HepG2 (cell line): ENCODE measurements at regions not wholly inside any gene's neighbourhood (a gene's known extent, or its start where the extent isn't known, plus 50 kb on each side); places are given as distances from the start of the nearest gene placed in this dataset.

Experiments used
- ATAC-seq: fragments of 200-7000 bp; cut with Tn5 transposase; 3 replicates; pipeline ENCODE4 v1.9.1; 2020; ENCODE audit warnings: mild to moderate bottlenecking, moderate library complexity
- BruUV-seq: library from RNA; stranded (reverse); fragments of 400-500 nt; replicated peaks from 2 replicates; lab custom pipeline; 2021; lab: Mats Ljungman, UMichigan
- CTCF ChIA-PET: fragments of 300-600 bp; formaldehyde crosslinking; extraction: SDS; loops from one replicate; lab custom pipeline; 2021; ENCODE audit warnings: low total read pairs, inconsistent platforms, low intra/inter-chr PET ratio; lab: Yijun Ruan, JAX
- POLR2A ChIA-PET: fragments of 350-600 bp; sonication (Branson Sonifier 250); formaldehyde crosslinking; loops from one replicate; lab custom pipeline; 2020; ENCODE audit warnings: antibody characterized with exemption, inconsistent platforms; lab: Yijun Ruan, JAX
- DNase-seq: peaks from one replicate; pipeline ENCODE4 v3.0.0-alpha.2; 2015; ENCODE audit warnings: low spot score
- FAIRE-seq: peaks from 3 replicates; lab custom pipeline; 2011; peaks lifted over from hg19 to GRCh38; lab: Jason Lieb, UNC
- H2AFZ ChIP-seq: one replicate; pipeline ENCODE4 v1.6.1; 2011; ENCODE audit warnings: low read length, inconsistent platforms
- H3K27ac ChIP-seq: fragments of 300-600 bp; 3 replicates; pipeline ENCODE4 v1.8.0; 2011; ENCODE audit warnings: mixed run types, mild to moderate bottlenecking, mixed read lengths, low read length, inconsistent platforms; ENCODE audit not compliant: insufficient read depth; ENCODE audit errors: extremely low read length
- H3K27me3 ChIP-seq, 2 experiments: fragments of 200-600 bp in 1 of 2; 2 replicates in 1 of 2; 3 replicates in 1 of 2; pipeline versions ENCODE4 v1.6.0 to v1.8.0; 2011; ENCODE audit warnings: low read length in 2 of 2, mild to moderate bottlenecking in 2 of 2, moderate library complexity in 2 of 2, inconsistent platforms in 1 of 2; ENCODE audit not compliant: insufficient read depth in 2 of 2, control insufficient read depth in 1 of 2
- H3K36me3 ChIP-seq, 2 experiments: fragments of 200-600 bp in 1 of 2; replicated peaks in 1 of 2; 2 replicates in 1 of 2; 3 replicates in 1 of 2; pipeline versions ENCODE4 v1.5.1 to v1.8.0; 2011; ENCODE audit warnings: low read length in 2 of 2, inconsistent platforms in 1 of 2; ENCODE audit not compliant: insufficient read depth in 2 of 2, control insufficient read depth in 1 of 2
- H3K4me1 ChIP-seq: 2 replicates; pipeline ENCODE4 v1.5.1; 2012; ENCODE audit warnings: low read length, inconsistent platforms; ENCODE audit not compliant: insufficient read depth
- H3K4me2 ChIP-seq: 2 replicates; pipeline ENCODE4 v1.6.0; 2011; ENCODE audit warnings: low read depth, low read length, inconsistent platforms
- H3K4me3 ChIP-seq, 3 experiments: fragments of 200-600 bp in 1 of 3; sonication (generic), shearing (Covaris generic) in 1 of 3; replicated peaks in 1 of 3; 2 replicates each; pipeline ENCODE4 v1.5.1; 2011 to 2016; ENCODE audit warnings: low read length in 3 of 3, inconsistent platforms in 2 of 3, low read depth in 2 of 3, mild to moderate bottlenecking in 2 of 3, control low read depth in 1 of 3, mixed read lengths in 1 of 3; ENCODE audit not compliant: insufficient read depth in 1 of 3
- H3K79me2 ChIP-seq: one replicate; pipeline ENCODE4 v1.6.1; 2011; ENCODE audit warnings: low read length, inconsistent platforms; ENCODE audit not compliant: insufficient read depth
- H3K9ac ChIP-seq: 2 replicates; pipeline ENCODE4 v1.6.0; 2011; ENCODE audit warnings: mild to moderate bottlenecking, low read depth, low read length, inconsistent platforms; ENCODE audit not compliant: insufficient read depth
- H3K9me3 ChIP-seq: 2 replicates; pipeline ENCODE4 v1.5.1; 2012; ENCODE audit warnings: mild to moderate bottlenecking, low read length
- H4K20me1 ChIP-seq: 2 replicates; pipeline ENCODE4 v1.6.0; 2011; ENCODE audit warnings: inconsistent platforms, mild to moderate bottlenecking, low read length, moderate library complexity; ENCODE audit not compliant: insufficient read depth
- FOXC1 ChIP-seq: sonication (generic); formaldehyde crosslinking; IDR thresholded peaks from 2 replicates; pipeline ENCODE4 v1.8.0; 2022; ENCODE audit warnings: mild to moderate bottlenecking, missing genetic modification reagents, borderline replicate concordance
- KAT8 ChIP-seq: IDR thresholded peaks from 2 replicates; pipeline ENCODE4 v1.6.1; 2016; ENCODE audit warnings: missing genetic modification reagents, missing compliant biosample characterization
- PHF21A ChIP-seq: sonication (generic); formaldehyde crosslinking; IDR thresholded peaks from 2 replicates; pipeline ENCODE4 v1.5.0; 2020; ENCODE audit warnings: mild to moderate bottlenecking, missing genetic modification reagents
- YY1 ChIP-seq: IDR thresholded peaks from 2 replicates; pipeline ENCODE4 v1.6.1; 2011; ENCODE audit warnings: low read length, low read depth, moderate library complexity, mild to moderate bottlenecking; ENCODE audit not compliant: insufficient read depth, insufficient replicate concordance
- ZMYM4 ChIP-seq: sonication (generic); formaldehyde crosslinking; IDR thresholded peaks from 2 replicates; pipeline ENCODE4 v1.8.1; 2023; ENCODE audit warnings: mild to moderate bottlenecking, missing genetic modification reagents
- ZNF232 ChIP-seq: sonication (generic); formaldehyde crosslinking; IDR thresholded peaks from 2 replicates; pipeline ENCODE4 v1.4.0; 2020; ENCODE audit warnings: missing genetic modification reagents, borderline replicate concordance
- WGBS: methylation state at CpG from one replicate; pipeline ENCODE4 v1.1.6; 2017; ENCODE audit warnings: low lambda C conversion rate; 5-methylcytosine and 5-hydroxymethylcytosine counted together
- in situ Hi-C: cut with HindIII; loops from 2 replicates; pipeline ENCODE4 v1.10.0; 2017; ENCODE audit warnings: low pct_unique_long_range_greater_than_20kb; ENCODE audit not compliant: extremely low pct_ligation_motif_present
- intact Hi-C: fragments of 100-400 bp; cut with micrococcal nuclease; formaldehyde crosslinking; loops from one replicate; pipeline ENCODE4 v1.10.0; 2022; ENCODE audit not compliant: unreplicated experiment
- TF ChIP-seq, protein P1 (sequence below): sonication (generic); formaldehyde crosslinking; IDR thresholded peaks from 2 replicates; pipeline ENCODE4 v1.4.0; 2020; ENCODE audit warnings: missing genetic modification reagents, borderline replicate concordance
- TF ChIP-seq, protein P2 (sequence below): sonication (generic); formaldehyde crosslinking; IDR thresholded peaks from 2 replicates; pipeline ENCODE4 v1.8.0; 2022; ENCODE audit warnings: low read depth, missing genetic modification reagents

DNA sequence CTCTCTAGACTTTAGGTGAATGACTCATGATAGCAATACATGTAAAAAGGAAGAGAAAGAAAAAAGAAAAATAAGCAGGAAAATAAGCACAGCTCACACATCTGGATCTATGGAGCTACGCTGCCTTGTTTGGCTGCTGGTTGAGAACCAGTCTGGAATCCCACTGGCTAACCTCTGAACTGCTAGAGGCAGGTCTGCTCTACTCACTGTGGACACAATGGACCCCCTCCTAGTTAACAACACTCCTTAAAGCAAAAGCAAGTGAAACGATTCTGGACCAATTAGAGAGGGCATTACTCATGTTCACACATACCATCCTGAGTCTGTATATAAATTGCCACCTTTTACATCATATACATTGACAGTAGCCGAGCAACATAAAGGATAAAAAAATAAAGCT lies 383.2 kb upstream of the FLRT2 start:
- TF ChIP-seq FOXC1 (CRISPR knock-in tag) (no peak), YY1 (no peak), ZNF232 (no peak), KAT8 (no peak), PHF21A (CRISPR knock-in tag) (no peak), ZMYM4 (CRISPR knock-in tag) (no peak)
- TF ChIP-seq, protein P1, sequence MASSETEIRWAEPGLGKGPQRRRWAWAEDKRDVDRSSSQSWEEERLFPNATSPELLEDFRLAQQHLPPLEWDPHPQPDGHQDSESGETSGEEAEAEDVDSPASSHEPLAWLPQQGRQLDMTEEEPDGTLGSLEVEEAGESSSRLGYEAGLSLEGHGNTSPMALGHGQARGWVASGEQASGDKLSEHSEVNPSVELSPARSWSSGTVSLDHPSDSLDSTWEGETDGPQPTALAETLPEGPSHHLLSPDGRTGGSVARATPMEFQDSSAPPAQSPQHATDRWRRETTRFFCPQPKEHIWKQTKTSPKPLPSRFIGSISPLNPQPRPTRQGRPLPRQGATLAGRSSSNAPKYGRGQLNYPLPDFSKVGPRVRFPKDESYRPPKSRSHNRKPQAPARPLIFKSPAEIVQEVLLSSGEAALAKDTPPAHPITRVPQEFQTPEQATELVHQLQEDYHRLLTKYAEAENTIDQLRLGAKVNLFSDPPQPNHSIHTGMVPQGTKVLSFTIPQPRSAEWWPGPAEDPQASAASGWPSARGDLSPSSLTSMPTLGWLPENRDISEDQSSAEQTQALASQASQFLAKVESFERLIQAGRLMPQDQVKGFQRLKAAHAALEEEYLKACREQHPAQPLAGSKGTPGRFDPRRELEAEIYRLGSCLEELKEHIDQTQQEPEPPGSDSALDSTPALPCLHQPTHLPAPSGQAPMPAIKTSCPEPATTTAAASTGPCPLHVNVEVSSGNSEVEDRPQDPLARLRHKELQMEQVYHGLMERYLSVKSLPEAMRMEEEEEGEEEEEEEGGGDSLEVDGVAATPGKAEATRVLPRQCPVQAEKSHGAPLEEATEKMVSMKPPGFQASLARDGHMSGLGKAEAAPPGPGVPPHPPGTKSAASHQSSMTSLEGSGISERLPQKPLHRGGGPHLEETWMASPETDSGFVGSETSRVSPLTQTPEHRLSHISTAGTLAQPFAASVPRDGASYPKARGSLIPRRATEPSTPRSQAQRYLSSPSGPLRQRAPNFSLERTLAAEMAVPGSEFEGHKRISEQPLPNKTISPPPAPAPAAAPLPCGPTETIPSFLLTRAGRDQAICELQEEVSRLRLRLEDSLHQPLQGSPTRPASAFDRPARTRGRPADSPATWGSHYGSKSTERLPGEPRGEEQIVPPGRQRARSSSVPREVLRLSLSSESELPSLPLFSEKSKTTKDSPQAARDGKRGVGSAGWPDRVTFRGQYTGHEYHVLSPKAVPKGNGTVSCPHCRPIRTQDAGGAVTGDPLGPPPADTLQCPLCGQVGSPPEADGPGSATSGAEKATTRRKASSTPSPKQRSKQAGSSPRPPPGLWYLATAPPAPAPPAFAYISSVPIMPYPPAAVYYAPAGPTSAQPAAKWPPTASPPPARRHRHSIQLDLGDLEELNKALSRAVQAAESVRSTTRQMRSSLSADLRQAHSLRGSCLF (CRISPR knock-in tag) = no peak
- TF ChIP-seq, protein P2, sequence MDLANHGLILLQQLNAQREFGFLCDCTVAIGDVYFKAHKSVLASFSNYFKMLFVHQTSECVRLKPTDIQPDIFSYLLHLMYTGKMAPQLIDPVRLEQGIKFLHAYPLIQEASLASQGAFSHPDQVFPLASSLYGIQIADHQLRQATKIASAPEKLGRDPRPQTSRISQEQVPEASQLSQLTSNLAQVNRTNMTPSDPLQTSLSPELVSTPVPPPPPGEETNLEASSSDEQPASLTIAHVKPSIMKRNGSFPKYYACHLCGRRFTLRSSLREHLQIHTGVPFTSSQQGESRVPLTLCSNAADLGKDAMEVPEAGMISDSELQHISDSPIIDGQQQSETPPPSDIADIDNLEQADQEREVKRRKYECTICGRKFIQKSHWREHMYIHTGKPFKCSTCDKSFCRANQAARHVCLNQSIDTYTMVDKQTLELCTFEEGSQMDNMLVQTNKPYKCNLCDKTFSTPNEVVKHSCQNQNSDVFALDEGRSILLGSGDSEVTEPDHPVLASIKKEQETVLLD (CRISPR knock-in tag) = no peak
- BruUV-seq = no TSS peak
- peaks cover 77% of the 10 kb centered on the region for H3K9me3 ChIP-seq
- H2AFZ ChIP-seq = no peak overlapping the region
- no peak overlapping the region for H3K4me3 ChIP-seq
- no peak for DNase-seq
- no peak overlapping the region for H3K27ac ChIP-seq
- in situ Hi-C loops = no loop called here
- no peak for FAIRE-seq
- H4K20me1 ChIP-seq = no peaks in the 10 kb centered on the region
- no peaks in the 10 kb centered on the region for H3K79me2 ChIP-seq
- 4% methylated on average over 3 of the region's 3 CpGs for WGBS
- no peak overlapping the region for H3K4me2 ChIP-seq
- ATAC-seq = no peak
- intact Hi-C loops = no loop called here
- H3K36me3 ChIP-seq = no peaks in the 10 kb centered on the region
- H3K27me3 ChIP-seq = no peaks in the 10 kb centered on the region
- no peak overlapping the region for H3K9ac ChIP-seq
- POLR2A ChIA-PET = no interaction called here
- H3K4me1 ChIP-seq = no peaks in the 10 kb centered on the region
- CTCF ChIA-PET = no interaction called here
